HG03025 (cell line): ENCODE measurements at regions not wholly inside any gene's neighbourhood (a gene's known extent, or its start where the extent isn't known, plus 50 kb on each side); places are given as distances from the start of the nearest gene placed in this dataset.
"Not testable (repeated sequence)": the region's sequence is repeated elsewhere in the genome, so short reads cannot be mapped to it uniquely, and the experiment has no call there.

Experiments
- ATAC-seq: cut with Tn5 transposase; IDR thresholded peaks from one replicate; pipeline ENCODE4 v1.9.1; 2021; ENCODE audit warnings: mild to moderate bottlenecking, moderate library complexity; ENCODE audit not compliant: unreplicated experiment, low FRiP score

DNA sequence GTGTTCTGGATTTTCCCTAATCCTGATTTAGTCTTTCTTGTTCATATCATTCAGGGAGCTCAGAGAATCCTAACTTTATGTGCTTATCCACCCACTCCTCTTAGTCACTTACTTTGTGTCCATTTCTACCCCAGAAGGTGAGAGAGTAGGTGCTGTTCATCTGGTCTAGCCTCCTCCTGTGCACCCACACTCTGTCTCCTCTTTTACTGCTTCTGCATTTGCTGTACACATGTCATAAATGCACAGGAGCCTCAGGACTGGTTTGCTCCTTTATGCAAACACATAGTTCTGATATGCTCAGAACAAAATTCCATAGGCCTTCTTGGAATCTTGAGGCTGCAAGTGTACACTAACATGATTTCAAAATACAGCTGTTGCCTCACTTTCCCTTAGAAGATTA, 1014.7 kb downstream of the PRIM2 start:
- not testable (repeated sequence) for ATAC-seq

DNA sequence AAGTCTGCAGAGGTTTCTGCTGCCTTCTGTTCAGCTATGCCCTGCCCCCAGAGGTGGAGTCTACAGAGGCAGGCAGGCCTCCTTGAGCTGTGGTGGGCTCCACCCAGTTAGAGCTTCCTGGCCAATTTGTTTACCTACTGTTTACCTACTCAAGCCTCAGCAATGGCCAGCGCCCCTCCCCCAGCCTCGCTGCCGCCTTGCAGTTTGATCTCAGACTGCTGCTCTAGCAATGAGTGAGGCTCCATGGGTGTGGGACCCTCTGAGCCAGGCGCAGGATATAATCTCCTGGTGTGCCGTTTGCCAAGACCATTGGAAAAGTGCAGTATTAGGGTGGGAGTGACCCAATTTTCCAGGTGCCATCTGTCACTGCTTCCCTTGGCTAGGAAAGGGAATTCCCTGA, 1024.9 kb downstream of the PRIM2 start:
- ATAC-seq, result not testable (repeated sequence)

DNA sequence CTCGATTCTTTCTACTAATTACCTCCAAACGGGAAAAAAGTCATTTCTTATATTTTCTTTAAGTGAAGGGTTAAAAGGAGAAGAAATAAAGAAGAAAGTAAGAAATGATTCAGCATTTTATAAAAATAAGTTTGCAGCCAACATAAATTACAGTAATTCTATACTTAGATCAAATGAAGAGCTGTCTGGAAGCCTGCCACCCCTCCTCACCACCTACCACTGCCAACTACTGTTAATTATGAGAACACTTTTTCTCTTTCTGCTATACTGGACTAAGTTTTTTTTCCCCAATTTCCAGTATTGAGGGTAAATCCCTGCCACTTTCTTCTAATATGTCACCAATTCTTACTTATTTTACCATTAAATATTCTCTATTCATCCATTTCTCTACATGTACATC, 1030.1 kb downstream of the PRIM2 start:
- not testable (repeated sequence) for ATAC-seq

DNA sequence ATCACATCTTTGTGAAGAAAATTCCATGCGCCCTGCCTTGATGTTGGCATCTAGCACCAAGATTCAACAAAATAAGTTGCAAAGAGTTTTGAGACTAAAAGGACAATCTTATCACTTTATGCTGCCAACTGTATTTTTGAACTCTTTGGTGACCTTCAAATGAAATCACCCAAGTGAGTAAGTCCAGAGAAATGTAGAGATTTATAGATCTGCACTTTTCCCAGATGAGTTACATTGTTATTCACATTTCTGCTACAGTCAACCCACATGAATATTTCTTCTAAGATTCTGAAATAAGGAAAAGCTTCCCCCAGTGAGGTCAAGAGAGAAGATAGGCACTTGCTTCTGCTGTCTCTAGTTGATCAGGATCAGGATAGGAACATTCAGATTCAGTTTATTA, 1034.2 kb downstream of the PRIM2 start:
- ATAC-seq, result not testable (repeated sequence)

DNA sequence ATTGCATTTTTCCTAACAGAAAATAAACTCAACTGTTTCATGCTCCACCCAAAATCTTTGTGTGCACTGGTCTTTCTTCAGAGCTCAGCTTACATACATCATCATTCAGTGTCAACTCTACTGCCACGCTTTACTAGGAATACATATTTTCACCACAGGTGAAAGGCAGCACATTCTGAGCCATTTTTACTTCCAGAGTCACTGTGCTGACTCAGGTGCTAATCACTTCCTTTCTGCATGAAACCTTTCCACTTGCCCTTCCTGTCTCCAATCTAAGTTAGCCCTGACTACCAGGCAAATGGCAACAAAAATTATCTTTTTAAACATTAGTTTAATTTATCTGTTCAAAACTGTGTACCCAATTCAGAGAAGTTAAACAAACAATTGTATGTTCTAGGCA, 1041.0 kb downstream of the PRIM2 start:
- not testable (repeated sequence) for ATAC-seq

DNA sequence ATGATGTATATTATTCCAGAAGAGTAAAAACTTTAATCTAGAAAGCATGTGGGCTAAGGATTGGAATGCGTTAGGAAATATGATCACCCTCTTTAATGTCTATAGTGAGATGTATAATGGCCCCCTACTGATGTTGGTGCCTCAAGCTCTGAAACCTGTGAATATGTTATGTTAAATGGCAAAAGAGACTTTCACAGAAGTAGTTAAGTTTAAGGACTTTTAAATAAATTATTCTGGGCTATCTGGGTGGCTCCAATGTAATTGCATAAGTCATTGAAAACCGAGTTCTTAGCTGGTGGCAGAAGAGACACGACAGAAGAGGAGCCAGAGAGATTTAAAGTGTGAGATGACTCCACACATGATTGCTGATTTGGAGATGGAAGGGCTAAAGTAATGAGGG, 1048.4 kb downstream of the PRIM2 start:
- ATAC-seq, result not testable (repeated sequence)

DNA sequence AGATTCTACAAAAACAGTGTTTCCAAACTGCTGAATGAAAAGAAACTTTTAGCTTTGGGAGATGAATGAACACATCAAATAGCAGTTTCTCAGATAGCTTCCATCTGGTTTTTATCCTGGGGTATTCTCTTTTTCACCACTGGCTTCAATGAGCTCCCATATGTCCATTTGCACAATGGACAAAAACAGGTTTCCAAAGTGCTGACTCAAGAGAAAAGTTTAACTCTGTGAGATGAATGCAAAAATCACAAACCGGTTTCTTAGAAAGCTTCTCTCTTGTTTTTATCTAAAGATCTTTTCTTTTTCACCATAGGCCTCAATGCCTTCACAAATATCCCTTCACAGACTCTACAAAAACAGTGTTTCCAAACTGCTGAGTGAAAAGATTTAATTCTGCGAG, 1089.2 kb downstream of the PRIM2 start:
- not testable (repeated sequence) for ATAC-seq

DNA sequence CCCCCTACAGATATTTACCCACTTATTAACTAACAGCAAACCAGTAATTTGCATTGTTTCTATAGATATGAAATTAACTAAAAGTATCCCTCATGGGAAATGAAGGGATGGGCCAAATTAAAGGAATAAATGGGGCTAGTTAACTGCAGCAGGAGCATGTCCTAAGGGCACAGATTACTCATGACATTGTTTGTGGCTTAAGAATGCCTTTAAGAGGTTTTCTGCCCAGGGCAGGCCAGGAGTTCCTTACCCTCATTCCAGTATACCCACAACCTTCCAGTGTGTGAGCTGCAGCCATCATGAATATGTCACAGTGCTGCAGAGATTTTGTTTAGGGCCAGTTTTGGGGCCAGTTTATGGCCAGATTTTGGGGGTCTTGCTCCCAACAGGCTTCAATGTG, 1101.9 kb downstream of the PRIM2 start:
- no peak for ATAC-seq
